GM18867 (cell line): ENCODE measurements at regions not wholly inside any gene's neighbourhood (a gene's known extent, or its start where the extent isn't known, plus 50 kb on each side); places are given as distances from the start of the nearest gene placed in this dataset.
"Not testable (repeated sequence)": the region's sequence is repeated elsewhere in the genome, so short reads cannot be mapped to it uniquely, and the experiment has no call there.

Source experiments
- ATAC-seq: cut with Tn5 transposase; IDR thresholded peaks from one replicate; pipeline ENCODE4 v1.9.1; 2021; ENCODE audit warnings: mild to moderate bottlenecking, moderate library complexity; ENCODE audit not compliant: unreplicated experiment

GRCh38 chr14:50014809-50015430 lies 101.5 kb downstream of the VCPKMT start:
- no peak for ATAC-seq

GRCh38 chr14:50015716-50016115 lies 100.7 kb downstream of the VCPKMT start:
- no peak for ATAC-seq

- ATAC-seq = no peak
Measured at GRCh38 chr14:50018201-50018932, 98.0 kb downstream of the VCPKMT start.

- ATAC-seq = no peak
Measured at GRCh38 chr14:50018933-50019210, 97.5 kb downstream of the VCPKMT start.

- ATAC-seq = no peak
Measured at GRCh38 chr14:50020184-50020583, 96.2 kb downstream of the VCPKMT start.

GRCh38 chr14:50020799-50021198 lies 95.6 kb downstream of the VCPKMT start:
- no peak for ATAC-seq

GRCh38 chr14:50021261-50022031 lies 94.9 kb downstream of the VCPKMT start:
- no peak for ATAC-seq

GRCh38 chr14:50022661-50023060 lies 93.7 kb downstream of the VCPKMT start:
- no peak for ATAC-seq

GRCh38 chr14:50023671-50024490 lies 92.5 kb downstream of the VCPKMT start:
- ATAC-seq = no peak

- no peak for ATAC-seq
Measured at GRCh38 chr14:50025073-50025472, 91.3 kb downstream of the VCPKMT start.

GRCh38 chr14:50025776-50026175 lies 90.6 kb downstream of the VCPKMT start:
- no peak for ATAC-seq

GRCh38 chr14:50026396-50026795 lies 90.0 kb downstream of the VCPKMT start:
- ATAC-seq = no peak

GRCh38 chr14:50027816-50028215 lies 88.6 kb downstream of the VCPKMT start:
- no peak for ATAC-seq

- no peak for ATAC-seq
Measured at GRCh38 chr14:50028458-50028857, 87.9 kb downstream of the VCPKMT start.

GRCh38 chr14:50030036-50030435 lies 86.3 kb downstream of the VCPKMT start:
- no peak for ATAC-seq

- ATAC-seq = not testable (repeated sequence)
Measured at GRCh38 chr14:50030911-50031310, 85.5 kb downstream of the VCPKMT start.

- ATAC-seq = no peak
Measured at GRCh38 chr14:50031602-50032313, 84.6 kb downstream of the VCPKMT start.

- ATAC-seq = not testable (repeated sequence)
Measured at GRCh38 chr14:50032462-50033167, 83.8 kb downstream of the VCPKMT start.

GRCh38 chr14:50035214-50035613 lies 81.2 kb downstream of the VCPKMT start:
- no peak for ATAC-seq

GRCh38 chr14:50036211-50036610 lies 80.2 kb downstream of the VCPKMT start:
- no peak for ATAC-seq
